GM12892 (cell line): ENCODE measurements at regions not wholly inside any gene's neighbourhood (a gene's known extent, or its start where the extent isn't known, plus 50 kb on each side); places are given as distances from the start of the nearest gene placed in this dataset.

Experiments used
- DNase-seq: peaks from one replicate; pipeline ENCODE4 v3.0.0; 2011; ENCODE audit not compliant: insufficient read length
- FAIRE-seq: peaks from 2 replicates; lab custom pipeline; 2011; peaks lifted over from hg19 to GRCh38; lab: Jason Lieb, UNC
- POLR2A ChIP-seq: IDR thresholded peaks from 2 replicates; pipeline ENCODE4 v1.6.1; 2011; ENCODE audit warnings: low read depth, low read length, control low read depth
- POLR2AphosphoS5 ChIP-seq: IDR thresholded peaks from 2 replicates; pipeline ENCODE4 v1.6.1; 2011; ENCODE audit warnings: low read depth, low read length, control low read depth
- TAF1 ChIP-seq: IDR thresholded peaks from 2 replicates; pipeline ENCODE4 v1.6.1; 2011; ENCODE audit warnings: low read depth, mild to moderate bottlenecking, control low read depth, low read length, borderline replicate concordance

GRCh38 chr18:67845035-67845434 lies 328.5 kb upstream of the DSEL start:
- DNase-seq: no peak
- no peak for TF ChIP-seq POLR2AphosphoS5
- TF ChIP-seq TAF1: no peak
- TF ChIP-seq POLR2A: no peak
- FAIRE-seq: no peak

GRCh38 chr18:67840379-67840778 lies 323.9 kb upstream of the DSEL start:
- FAIRE-seq (no peak), DNase-seq (no peak)
- no peak for TF ChIP-seq TAF1
- no peak for TF ChIP-seq POLR2A
- no peak for TF ChIP-seq POLR2AphosphoS5

- TF ChIP-seq POLR2A (no peak), TAF1 (no peak), POLR2AphosphoS5 (no peak)
- FAIRE-seq (no peak), DNase-seq (no peak)
These were observed 301.9 kb upstream of the DSEL start for GRCh38 chr18:67818432-67818831.

GRCh38 chr18:67815280-67815679 lies 298.8 kb upstream of the DSEL start:
- TF ChIP-seq POLR2A: no peak
- no peak for TF ChIP-seq TAF1
- no peak for TF ChIP-seq POLR2AphosphoS5
- FAIRE-seq (no peak), DNase-seq (no peak)

- no peak for TF ChIP-seq TAF1
- no peak for TF ChIP-seq POLR2A
- TF ChIP-seq POLR2AphosphoS5: no peak
- DNase-seq (no peak), FAIRE-seq (no peak)
These were observed 297.0 kb upstream of the DSEL start for GRCh38 chr18:67813380-67814028.

GRCh38 chr18:67805261-67805660 lies 288.7 kb upstream of the DSEL start:
- DNase-seq: no peak
- TF ChIP-seq TAF1: no peak
- no peak for TF ChIP-seq POLR2AphosphoS5
- TF ChIP-seq POLR2A: no peak
- no peak for FAIRE-seq

- no peak for DNase-seq
- TF ChIP-seq POLR2A: no peak
- TF ChIP-seq POLR2AphosphoS5: no peak
- TF ChIP-seq TAF1: no peak
- no peak for FAIRE-seq
These were observed 278.0 kb upstream of the DSEL start for GRCh38 chr18:67794521-67794920.

- FAIRE-seq (no peak), DNase-seq (no peak)
- TF ChIP-seq POLR2A: no peak
- TF ChIP-seq POLR2AphosphoS5: no peak
- TF ChIP-seq TAF1: no peak
These were observed 274.0 kb upstream of the DSEL start for GRCh38 chr18:67790527-67790926.

GRCh38 chr18:67789165-67789545 lies 272.6 kb upstream of the DSEL start:
- no peak for FAIRE-seq
- no peak for DNase-seq
- TF ChIP-seq TAF1 (no peak), POLR2A (no peak), POLR2AphosphoS5 (no peak)

GRCh38 chr18:67788310-67789164 lies 272.0 kb upstream of the DSEL start:
- FAIRE-seq: no peak
- DNase-seq: no peak
- no peak for TF ChIP-seq POLR2AphosphoS5
- no peak for TF ChIP-seq TAF1
- TF ChIP-seq POLR2A: no peak

GRCh38 chr18:67783196-67783946 lies 266.9 kb upstream of the DSEL start:
- FAIRE-seq: no peak
- DNase-seq: no peak
- TF ChIP-seq TAF1 (no peak), POLR2A (no peak), POLR2AphosphoS5 (no peak)
